ENCODE measurements at regions not wholly inside any gene's neighbourhood (a gene's known extent, or its start where the extent isn't known, plus 50 kb on each side); places are given as distances from the start of the nearest gene placed in this dataset.

- CTCF ChIA-PET (ENCODE audit: low intra/inter-chr PET ratio): no interaction called here
- Histone ChIP-seq H3K9ac (ENCODE audit: insufficient read depth in 1 of 2, low read depth in 2 of 2, low read length in 2 of 2) (no peak overlapping the region), H3K36me3 (ENCODE audit: control insufficient read depth, insufficient read depth, low read length) (no peaks in the 10 kb centered on the region), H3K9me3 (replicated peaks; ENCODE audit: control insufficient read depth, insufficient read depth, low read depth, low read length) (no peaks in the 10 kb centered on the region), H3K27ac (ENCODE audit: extremely low read depth, low read depth, low read length) (no peak overlapping the region), H3K4me3 (no peak overlapping the region), H2AFZ (ENCODE audit: low read depth, low read length) (no peak overlapping the region), H4K20me1 (replicated peaks; ENCODE audit: control insufficient read depth, insufficient read depth, low read length) (no peaks in the 10 kb centered on the region), H3K9me1 (ENCODE audit: control insufficient read depth, insufficient read depth, low read length) (no peaks in the 10 kb centered on the region), H3K79me2 (ENCODE audit: control insufficient read depth, insufficient read depth, low read length) (no peaks in the 10 kb centered on the region), H3K27me3 (ENCODE audit: control insufficient read depth in 2 of 2, insufficient read depth in 2 of 2, low read length in 2 of 2) (no peaks in the 10 kb centered on the region), H3K4me1 (replicated peaks in 1 of 2; ENCODE audit: control insufficient read depth in 2 of 2, insufficient read depth in 2 of 2, low read length in 2 of 2) (0 out of 5 replicates have a peak, but pooled peaks cover 0 to 4% of the 10 kb centered on the region in 2 experiments), H3K4me2 (ENCODE audit: insufficient read depth, low read length) (no peak overlapping the region)
- no peak for ATAC-seq
- FAIRE-seq: no peak
- POLR2A ChIA-PET: no interaction called here
- no peak for TF ChIP-seq SNAPC5 (CRISPR knock-in tag; IDR thresholded peaks at IDR 0.05)
- TF ChIP-seq ZC3H8 (IDR thresholded peaks at IDR 0.05): no peak
- no peak for TF ChIP-seq ZNF695 (CRISPR knock-in tag; IDR thresholded peaks at IDR 0.05)
- no peak for TF ChIP-seq NFYB (IDR thresholded peaks at IDR 0.05; ENCODE audit: extremely low read depth, insufficient read length)
- TF ChIP-seq SMAD1 (IDR thresholded peaks at IDR 0.05; ENCODE audit: low read depth, low read length, partially characterized antibody): no peak
- TF ChIP-seq NR2F6 (CRISPR knock-in tag; IDR thresholded peaks at IDR 0.05): no peak
- TF ChIP-seq BCL6 (CRISPR knock-in tag; IDR thresholded peaks at IDR 0.05): no peak
- TF ChIP-seq CHAMP1 (IDR thresholded peaks at IDR 0.05): no peak
- no peak for TF ChIP-seq RB1 (IDR thresholded peaks at IDR 0.05; ENCODE audit: low read depth)
- TF ChIP-seq TAF1 (IDR thresholded peaks at IDR 0.05; ENCODE audit: control insufficient read depth, extremely low read depth, insufficient read depth, low read length, severe bottlenecking): no peak
- no peak for TF ChIP-seq MTA1 (IDR thresholded peaks at IDR 0.05; ENCODE audit: borderline replicate concordance)
- TF ChIP-seq ZZZ3 (IDR thresholded peaks at IDR 0.05): no peak
- no peak for TF ChIP-seq RBM25 (IDR thresholded peaks at IDR 0.05; ENCODE audit: low read depth, low read length, severe bottlenecking)
- TF ChIP-seq BMI1 (IDR thresholded peaks at IDR 0.05; ENCODE audit: low read length): no peak
- TF ChIP-seq DPF2 (IDR thresholded peaks at IDR 0.05): no peak
- TF ChIP-seq THAP12 (CRISPR knock-in tag; IDR thresholded peaks at IDR 0.05): no peak
- TF ChIP-seq CREM (IDR thresholded peaks at IDR 0.05; ENCODE audit: low read depth): no peak
- TF ChIP-seq NRF1 (conservative IDR thresholded peaks at IDR 0.05 in 1 of 2, IDR thresholded peaks at IDR 0.05 in 1 of 2): no peak
- no peak for TF ChIP-seq MAFK (IDR thresholded peaks at IDR 0.05; ENCODE audit: low read length)
- in situ Hi-C loops (cut with MboI): no loop called here
- BruUV-seq (replicated peaks): no TSS peak
- WGBS (ENCODE audit: insufficient coverage, low coverage, missing lambda C conversion rate): 0% methylated on average over 5 of the region's 14 CpGs
- intact Hi-C loops (cut with micrococcal nuclease): no loop called here
- no peak for DNase-seq (ENCODE audit: extremely low read depth in 1 of 4, low spot score in 3 of 4)
Measured at GRCh38 chr3:125767641-125768040, 172.3 kb upstream of the OSBPL11 start.

Measured in K562 (cell line).